Astrocyte (in vitro differentiated cells and primary cell): ENCODE measurements at regions not wholly inside any gene's neighbourhood (a gene's known extent, or its start where the extent isn't known, plus 50 kb on each side); places are given as distances from the start of the nearest gene placed in this dataset.

Source experiments
- CTCF ChIP-seq: IDR thresholded peaks from 2 replicates; pipeline ENCODE4 v1.5.1; 2011; ENCODE audit warnings: low read depth, mild to moderate bottlenecking, inconsistent platforms, low read length, moderate library complexity; ENCODE audit not compliant: insufficient read depth
- EZH2 ChIP-seq: IDR thresholded peaks from 2 replicates; pipeline ENCODE4 v1.6.1; 2012; ENCODE audit warnings: mild to moderate bottlenecking, low read length, inconsistent platforms; ENCODE audit not compliant: insufficient read depth

- no peak for TF ChIP-seq EZH2
- no peak for TF ChIP-seq CTCF
These were observed 295.2 kb upstream of the LRP1B start for GRCh38 chr2:142426064-142426463.
